Gastroesophageal sphincter (tissue), 3 donors: ENCODE measurements at regions not wholly inside any gene's neighbourhood (a gene's known extent, or its start where the extent isn't known, plus 50 kb on each side); places are given as distances from the start of the nearest gene placed in this dataset.

Experiments
- EP300 ChIP-seq: sonication (generic); formaldehyde crosslinking; IDR thresholded peaks from one replicate; pipeline ENCODE4 v1.6.1; 2017; ENCODE audit warnings: antibody characterized with exemption, mild to moderate bottlenecking
- POLR2AphosphoS5 ChIP-seq: sonication (generic); formaldehyde crosslinking; IDR thresholded peaks from one replicate; pipeline ENCODE4 v1.6.1; 2017; ENCODE audit warnings: antibody characterized with exemption
- TF ChIP-seq, protein P1 (sequence below), 4 experiments: fragments of 200-600 bp in 2 of 4; fragments of 450-650 bp in 2 of 4; sonication (generic) in 1 of 4; IDR thresholded peaks; one replicate each; pipeline ENCODE4 v1.5.1; 2017 to 2019; ENCODE audit warnings: antibody characterized with exemption in 4 of 4, mild to moderate bottlenecking in 2 of 4, moderate library complexity in 2 of 4

DNA sequence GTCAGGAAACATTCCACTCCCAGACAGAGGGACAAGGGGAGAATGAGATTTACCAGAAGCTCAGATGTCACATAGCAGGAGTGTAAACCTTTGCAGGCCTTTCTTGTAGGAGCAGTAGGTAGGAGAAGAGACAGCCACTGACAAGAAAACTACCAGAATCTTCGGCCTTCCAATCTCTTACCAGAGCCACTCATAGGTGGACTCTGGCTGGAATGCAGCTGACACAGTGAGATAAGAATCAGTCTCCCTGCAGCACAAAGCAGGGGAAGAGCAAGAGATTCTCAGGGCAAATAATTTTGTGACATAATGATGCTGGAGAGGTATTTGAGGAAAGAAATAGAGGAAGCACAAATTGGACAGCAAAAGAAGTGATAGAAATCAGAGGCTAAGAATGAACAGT, 1534.5 kb downstream of the DPP10 start:
- TF ChIP-seq EP300 (no peak), POLR2AphosphoS5 (no peak)
- TF ChIP-seq, protein P1, sequence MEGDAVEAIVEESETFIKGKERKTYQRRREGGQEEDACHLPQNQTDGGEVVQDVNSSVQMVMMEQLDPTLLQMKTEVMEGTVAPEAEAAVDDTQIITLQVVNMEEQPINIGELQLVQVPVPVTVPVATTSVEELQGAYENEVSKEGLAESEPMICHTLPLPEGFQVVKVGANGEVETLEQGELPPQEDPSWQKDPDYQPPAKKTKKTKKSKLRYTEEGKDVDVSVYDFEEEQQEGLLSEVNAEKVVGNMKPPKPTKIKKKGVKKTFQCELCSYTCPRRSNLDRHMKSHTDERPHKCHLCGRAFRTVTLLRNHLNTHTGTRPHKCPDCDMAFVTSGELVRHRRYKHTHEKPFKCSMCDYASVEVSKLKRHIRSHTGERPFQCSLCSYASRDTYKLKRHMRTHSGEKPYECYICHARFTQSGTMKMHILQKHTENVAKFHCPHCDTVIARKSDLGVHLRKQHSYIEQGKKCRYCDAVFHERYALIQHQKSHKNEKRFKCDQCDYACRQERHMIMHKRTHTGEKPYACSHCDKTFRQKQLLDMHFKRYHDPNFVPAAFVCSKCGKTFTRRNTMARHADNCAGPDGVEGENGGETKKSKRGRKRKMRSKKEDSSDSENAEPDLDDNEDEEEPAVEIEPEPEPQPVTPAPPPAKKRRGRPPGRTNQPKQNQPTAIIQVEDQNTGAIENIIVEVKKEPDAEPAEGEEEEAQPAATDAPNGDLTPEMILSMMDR (IDR thresholded peaks at IDR 0.05): no peak
